ENCODE measurements at regions not wholly inside any gene's neighbourhood (a gene's known extent, or its start where the extent isn't known, plus 50 kb on each side); places are given as distances from the start of the nearest gene placed in this dataset.

DNA sequence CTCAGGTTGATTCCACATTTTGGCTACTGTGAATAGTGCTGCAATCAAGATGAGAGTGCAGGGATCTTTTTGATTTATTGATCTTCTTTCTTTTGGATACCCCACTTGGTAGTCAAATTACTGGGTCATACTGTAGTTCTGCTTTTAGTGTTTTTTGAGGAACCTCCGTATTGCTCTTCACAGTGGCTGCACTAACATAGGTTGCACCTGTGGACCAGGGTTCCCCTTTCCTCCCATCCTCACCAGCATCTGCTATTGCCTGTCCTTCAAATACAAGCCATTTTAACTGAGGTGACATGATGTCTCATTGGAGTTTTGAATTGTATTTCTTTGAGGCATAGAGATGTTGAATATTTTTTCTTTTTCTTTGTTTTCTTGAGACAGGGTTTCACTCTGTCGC, 152.5 kb upstream of the TMEM132C start:
- TF ChIP-seq CTCF (IDR thresholded peaks at IDR 0.05; ENCODE audit: insufficient read depth, low read length, poor library complexity, severe bottlenecking) = no peak
- no peak for TF ChIP-seq EZH2phosphoT487 (conservative IDR thresholded peaks at IDR 0.05; ENCODE audit: low read length)
